IPS-20b (cell line): ENCODE measurements at regions not wholly inside any gene's neighbourhood (a gene's known extent, or its start where the extent isn't known, plus 50 kb on each side); places are given as distances from the start of the nearest gene placed in this dataset.

Source experiments
- H3K27ac ChIP-seq: one replicate; pipeline ENCODE4 v1.5.1; 2013; ENCODE audit warnings: low read length
- H3K27me3 ChIP-seq: 2 replicates; pipeline ENCODE4 v1.6.1; 2013; ENCODE audit warnings: mild to moderate bottlenecking, low read length, inconsistent platforms; ENCODE audit not compliant: insufficient read depth
- H3K36me3 ChIP-seq: 2 replicates; pipeline ENCODE4 v1.6.1; 2013; ENCODE audit warnings: low read depth, mild to moderate bottlenecking, inconsistent platforms, low read length, moderate library complexity; ENCODE audit not compliant: insufficient read depth
- H3K4me1 ChIP-seq: 2 replicates; pipeline ENCODE4 v1.6.1; 2013; ENCODE audit warnings: mild to moderate bottlenecking, control low read depth, inconsistent platforms, low read length, moderate library complexity; ENCODE audit not compliant: insufficient read depth
- H3K4me3 ChIP-seq: 2 replicates; pipeline ENCODE4 v1.5.1; 2013; ENCODE audit warnings: mild to moderate bottlenecking, low read length, inconsistent platforms
- H3K9ac ChIP-seq: 2 replicates; pipeline ENCODE4 v1.6.1; 2013; ENCODE audit warnings: low read depth, mild to moderate bottlenecking, inconsistent platforms, low read length, moderate library complexity
- H3K9me3 ChIP-seq: 2 replicates; pipeline ENCODE4 v1.6.1; 2013; ENCODE audit warnings: mild to moderate bottlenecking, low read depth, low read length, inconsistent platforms; ENCODE audit not compliant: insufficient read depth

- no peak overlapping the region for H3K4me3 ChIP-seq
- H3K27ac ChIP-seq, result no peak overlapping the region
- H3K4me1 ChIP-seq, result no peaks in the 10 kb centered on the region
- no peaks in the 10 kb centered on the region for H3K36me3 ChIP-seq
- H3K9ac ChIP-seq, result no peak overlapping the region
- H3K9me3 ChIP-seq, result no peaks in the 10 kb centered on the region; the same call in 1 of the 2 replicates
- no peaks in the 10 kb centered on the region for H3K27me3 ChIP-seq
These were observed 664.9 kb downstream of the KCNJ3 start for GRCh38 chr2:155363349-155363888.

DNA sequence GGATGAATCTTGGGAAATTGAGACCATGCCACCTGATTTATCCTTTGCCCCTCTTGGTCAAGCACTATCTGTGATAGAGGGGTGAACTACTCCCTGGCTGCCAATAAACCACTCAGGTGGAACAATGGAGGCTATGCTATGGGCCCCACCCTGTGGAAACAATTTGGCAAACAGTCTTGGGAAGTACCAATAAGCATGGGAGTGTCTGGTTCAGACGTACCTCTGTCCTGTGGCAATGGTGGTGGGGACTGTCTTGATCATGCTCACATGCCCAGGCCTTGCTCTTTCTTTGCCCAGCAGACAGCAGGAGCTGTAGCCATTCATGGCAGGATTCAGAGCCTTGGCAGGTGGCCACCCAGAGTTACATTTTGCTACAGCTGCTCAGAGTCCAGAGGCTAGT lies 658.7 kb downstream of the KCNJ3 start:
- H3K4me3 ChIP-seq, result no peak overlapping the region
- H3K9ac ChIP-seq, result no peak overlapping the region
- no peaks in the 10 kb centered on the region for H3K36me3 ChIP-seq
- H3K27ac ChIP-seq, result no peak overlapping the region
- H3K27me3 ChIP-seq, result no peaks in the 10 kb centered on the region
- H3K4me1 ChIP-seq, result no peaks in the 10 kb centered on the region
- H3K9me3 ChIP-seq, result no peaks in the 10 kb centered on the region; the same call in 1 of the 2 replicates

- no peaks in the 10 kb centered on the region for H3K27me3 ChIP-seq
- no peak overlapping the region for H3K9ac ChIP-seq
- no peaks in the 10 kb centered on the region for H3K4me1 ChIP-seq
- H3K9me3 ChIP-seq, result no peaks in the 10 kb centered on the region; the same call in 1 of the 2 replicates
- H3K36me3 ChIP-seq, result no peaks in the 10 kb centered on the region
- H3K4me3 ChIP-seq, result no peak overlapping the region
- H3K27ac ChIP-seq, result no peak overlapping the region
These were observed 657.8 kb downstream of the KCNJ3 start for GRCh38 chr2:155356250-155356649.

DNA sequence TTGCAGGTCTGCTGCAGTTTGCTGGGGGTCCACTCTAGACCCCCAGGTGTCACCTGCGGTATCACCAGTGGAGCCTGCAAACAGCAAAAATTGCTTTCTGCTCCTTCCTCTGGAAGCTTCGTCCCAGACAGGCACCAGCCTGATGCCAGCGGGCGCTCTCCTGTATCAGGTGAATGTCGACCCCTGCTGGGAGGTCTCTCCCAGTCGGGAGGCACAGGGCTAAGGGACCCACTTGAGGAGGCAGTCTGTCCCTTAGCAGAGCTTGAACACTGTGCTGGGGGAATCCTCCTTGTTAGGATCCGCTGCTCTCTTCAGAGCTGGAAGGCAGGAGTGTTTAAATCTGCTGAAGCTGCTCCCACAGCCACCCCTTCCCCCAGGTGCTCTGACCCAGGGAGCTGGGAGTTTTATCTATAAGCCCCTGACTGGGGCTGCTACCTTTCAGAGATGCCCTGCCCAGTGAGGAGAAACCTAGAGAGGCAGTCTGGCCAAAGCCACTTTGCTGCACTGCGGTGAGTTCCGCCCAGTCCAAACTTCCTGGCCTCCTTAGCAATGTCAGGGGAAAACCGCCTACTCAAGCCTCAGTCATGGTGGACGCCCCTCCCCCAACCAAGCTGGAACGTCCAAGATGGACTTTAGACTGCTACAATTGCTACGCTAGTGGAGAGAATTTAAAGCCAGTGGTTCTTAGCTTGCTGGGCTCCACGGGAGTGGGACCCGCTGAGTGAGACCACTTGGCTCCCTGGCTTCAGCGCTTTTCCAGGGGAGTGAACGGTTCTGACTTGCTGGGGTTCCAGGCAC lies 652.5 kb downstream of the KCNJ3 start:
- Histone ChIP-seq H3K27ac (no peak overlapping the region), H3K27me3 (no peaks in the 10 kb centered on the region), H3K4me3 (no peak overlapping the region), H3K9ac (no peak overlapping the region), H3K36me3 (no peaks in the 10 kb centered on the region), H3K9me3 (no peaks in the 10 kb centered on the region), H3K4me1 (no peaks in the 10 kb centered on the region)

DNA sequence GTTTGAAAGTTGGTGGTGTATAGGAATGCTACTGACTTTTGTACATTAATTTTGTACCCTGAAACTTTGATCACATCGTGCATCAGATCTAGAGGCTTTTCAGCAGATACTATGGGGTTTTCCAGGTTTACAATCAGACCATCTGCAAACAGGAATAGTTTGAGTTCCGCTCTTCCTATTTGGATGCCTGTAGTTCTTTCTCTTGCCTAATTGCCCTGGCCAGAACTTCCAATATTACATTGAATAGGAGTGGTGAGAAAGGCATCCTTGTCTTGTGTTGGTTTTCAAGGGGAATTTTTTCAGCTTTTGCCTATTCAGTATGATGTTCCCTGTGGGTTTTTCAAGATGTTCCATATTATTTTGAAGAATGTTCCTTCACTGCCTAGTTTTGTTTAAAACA lies 633.5 kb downstream of the KCNJ3 start:
- H3K4me1 ChIP-seq, result no peaks in the 10 kb centered on the region
- no peak overlapping the region for H3K9ac ChIP-seq
- H3K9me3 ChIP-seq, result no peaks in the 10 kb centered on the region
- no peak overlapping the region for H3K4me3 ChIP-seq
- H3K36me3 ChIP-seq, result no peaks in the 10 kb centered on the region
- no peaks in the 10 kb centered on the region for H3K27me3 ChIP-seq
- H3K27ac ChIP-seq, result no peak overlapping the region

- Histone ChIP-seq H3K27me3 (no peaks in the 10 kb centered on the region), H3K4me3 (no peak overlapping the region), H3K9me3 (no peaks in the 10 kb centered on the region), H3K27ac (no peak overlapping the region), H3K4me1 (no peaks in the 10 kb centered on the region), H3K9ac (no peak overlapping the region), H3K36me3 (no peaks in the 10 kb centered on the region)
These were observed 621.7 kb downstream of the KCNJ3 start for GRCh38 chr2:155320236-155320635.

GRCh38 chr2:155318710-155319109 lies 620.2 kb downstream of the KCNJ3 start:
- Histone ChIP-seq H3K27ac (no peak overlapping the region), H3K36me3 (no peaks in the 10 kb centered on the region), H3K9ac (no peak overlapping the region), H3K4me1 (no peaks in the 10 kb centered on the region), H3K27me3 (no peaks in the 10 kb centered on the region), H3K4me3 (no peak overlapping the region), H3K9me3 (no peaks in the 10 kb centered on the region)

- Histone ChIP-seq H3K27me3 (no peaks in the 10 kb centered on the region), H3K4me1 (no peaks in the 10 kb centered on the region), H3K9ac (no peak overlapping the region), H3K4me3 (no peak overlapping the region), H3K27ac (no peak overlapping the region), H3K9me3 (no peaks in the 10 kb centered on the region), H3K36me3 (no peaks in the 10 kb centered on the region)
These were observed 617.3 kb downstream of the KCNJ3 start for GRCh38 chr2:155315768-155316167.

- no peaks in the 10 kb centered on the region for H3K27me3 ChIP-seq
- no peaks in the 10 kb centered on the region for H3K9me3 ChIP-seq
- no peak overlapping the region for H3K9ac ChIP-seq
- no peaks in the 10 kb centered on the region for H3K36me3 ChIP-seq
- H3K4me1 ChIP-seq, result no peaks in the 10 kb centered on the region
- no peak overlapping the region for H3K27ac ChIP-seq
- no peak overlapping the region for H3K4me3 ChIP-seq
These were observed 612.1 kb downstream of the KCNJ3 start for GRCh38 chr2:155310589-155310988.

GRCh38 chr2:155309483-155309882 lies 611.0 kb downstream of the KCNJ3 start:
- Histone ChIP-seq H3K9ac (no peak overlapping the region), H3K9me3 (no peaks in the 10 kb centered on the region), H3K36me3 (no peaks in the 10 kb centered on the region), H3K27ac (no peak overlapping the region), H3K4me3 (no peak overlapping the region), H3K4me1 (no peaks in the 10 kb centered on the region), H3K27me3 (no peaks in the 10 kb centered on the region)

DNA sequence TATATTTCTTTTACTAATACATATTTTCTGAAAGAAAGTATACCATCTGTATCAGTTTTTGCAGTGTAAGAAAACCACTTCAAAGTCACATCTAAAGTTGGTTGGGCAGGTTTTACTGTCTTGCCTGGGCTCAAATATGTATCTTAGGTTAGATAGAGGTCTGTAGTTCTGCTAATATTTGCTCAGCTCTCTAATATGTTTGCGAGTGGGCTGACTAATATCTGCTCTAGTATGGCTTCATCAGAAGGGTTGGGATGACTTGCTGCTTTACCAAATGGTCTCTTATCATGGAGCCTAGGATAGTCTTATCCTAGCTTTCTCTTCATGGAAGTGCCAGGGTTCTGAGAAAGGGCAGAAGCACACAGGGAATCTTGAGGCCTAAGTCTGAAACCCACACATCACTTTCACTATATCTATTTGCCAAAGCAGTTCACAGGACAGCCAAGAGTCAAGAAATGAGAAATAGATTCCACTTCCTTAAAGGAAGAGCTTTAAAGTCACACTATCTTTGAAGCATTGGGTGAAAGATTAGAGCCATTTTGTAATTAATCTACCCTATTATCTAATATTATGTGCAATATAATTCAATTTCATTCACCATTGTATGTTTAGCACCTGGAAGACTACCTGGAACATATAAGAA lies 610.0 kb downstream of the KCNJ3 start:
- Histone ChIP-seq H3K4me3 (no peak overlapping the region), H3K27ac (no peak overlapping the region), H3K36me3 (no peaks in the 10 kb centered on the region)

GRCh38 chr2:155301221-155301620 lies 602.7 kb downstream of the KCNJ3 start:
- H3K27me3 ChIP-seq, result no peaks in the 10 kb centered on the region
- H3K4me3 ChIP-seq, result no peak overlapping the region
- H3K9me3 ChIP-seq, result no peaks in the 10 kb centered on the region
- H3K9ac ChIP-seq, result no peak overlapping the region
- no peaks in the 10 kb centered on the region for H3K36me3 ChIP-seq
- H3K27ac ChIP-seq, result no peak overlapping the region
- H3K4me1 ChIP-seq, result no peaks in the 10 kb centered on the region

More for the DNA sequence above, 610.0 kb downstream of the KCNJ3 start:
- H3K9ac ChIP-seq, result no peak overlapping the region
- H3K9me3 ChIP-seq, result no peaks in the 10 kb centered on the region
- H3K27me3 ChIP-seq, result no peaks in the 10 kb centered on the region
- no peaks in the 10 kb centered on the region for H3K4me1 ChIP-seq
